Hematopoietic multipotent progenitor cell treated with erythropoietin and hydrocortisone succinate and interleukin-3 and kit ligand, for 17 days (in vitro differentiated cells): ENCODE measurements at regions not wholly inside any gene's neighbourhood (a gene's known extent, or its start where the extent isn't known, plus 50 kb on each side); places are given as distances from the start of the nearest gene placed in this dataset.
"Not testable (repeated sequence)": the region's sequence is repeated elsewhere in the genome, so short reads cannot be mapped to it uniquely, and the experiment has no call there.

Experiments
- DNase-seq: peaks from one replicate; pipeline ENCODE4 v3.0.0-alpha.2; 2015; ENCODE audit warnings: low spot score

GRCh38 chr19:32038961-32039360 lies 306.4 kb upstream of the ZNF507 start:
- DNase-seq = no peak

GRCh38 chr19:32039440-32039839 lies 306.0 kb upstream of the ZNF507 start:
- no peak for DNase-seq

DNA sequence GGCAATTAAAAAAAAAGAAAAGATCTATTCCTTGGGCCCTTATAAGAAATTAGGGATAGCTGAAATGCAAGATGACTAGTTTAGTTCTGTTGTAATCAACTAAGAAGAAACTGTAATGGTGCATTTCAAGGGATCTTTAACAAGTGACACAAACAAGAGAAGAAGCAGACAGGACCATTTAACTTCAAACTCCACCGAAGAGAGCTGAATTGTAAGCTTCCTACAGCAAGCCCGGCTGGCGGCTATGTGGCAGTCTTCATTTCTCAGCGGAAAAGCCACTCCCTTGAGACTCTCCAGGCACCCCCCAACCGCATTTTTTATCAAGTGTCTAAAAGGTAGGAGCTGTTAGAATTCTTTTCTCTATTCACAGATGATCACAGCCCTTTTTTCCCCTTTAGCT lies 305.2 kb upstream of the ZNF507 start:
- DNase-seq = no peak

- no peak for DNase-seq
Measured at GRCh38 chr19:32041681-32042292, 303.6 kb upstream of the ZNF507 start.

DNA sequence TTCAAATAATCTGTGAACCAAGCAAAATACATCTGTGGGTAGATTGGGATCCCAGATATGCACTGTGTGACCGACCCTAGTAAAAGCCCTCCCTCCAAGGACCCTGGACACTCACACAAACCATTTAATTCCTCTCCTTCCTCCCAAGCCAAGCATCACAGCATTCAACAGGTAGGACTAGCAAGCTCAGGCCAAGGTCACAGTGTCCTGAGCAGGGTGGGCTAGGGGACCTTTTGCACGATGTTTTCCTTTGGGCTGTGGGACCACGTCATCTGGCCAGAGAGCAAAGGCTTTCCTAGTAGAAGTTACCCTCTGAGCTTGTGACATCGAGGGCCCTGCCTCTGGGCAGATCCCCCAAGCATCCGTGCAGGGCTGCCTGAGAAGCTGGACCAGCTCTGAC lies 297.6 kb upstream of the ZNF507 start:
- no peak for DNase-seq

- DNase-seq = no peak
Measured at GRCh38 chr19:32053376-32053775, 292.0 kb upstream of the ZNF507 start.

DNA sequence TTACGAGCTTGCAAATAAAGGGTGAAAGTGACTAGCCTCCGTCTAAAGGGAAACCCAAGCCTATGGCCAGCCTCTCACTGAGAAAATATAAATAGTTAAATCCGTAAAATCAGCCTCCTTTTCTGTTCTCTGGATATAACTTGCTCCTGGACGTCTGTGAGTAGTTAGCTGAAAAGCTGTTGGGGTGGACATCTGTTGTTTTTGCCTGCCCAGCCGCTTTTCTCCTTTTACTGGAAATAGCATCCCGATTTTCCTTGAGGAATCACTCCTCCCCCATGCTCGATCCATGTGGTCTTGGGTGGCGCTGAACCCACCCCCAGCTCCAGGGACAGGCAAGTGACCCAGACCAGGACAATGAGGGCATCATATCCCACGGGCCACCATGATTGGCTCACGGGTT lies 291.5 kb upstream of the ZNF507 start:
- DNase-seq = no peak

DNA sequence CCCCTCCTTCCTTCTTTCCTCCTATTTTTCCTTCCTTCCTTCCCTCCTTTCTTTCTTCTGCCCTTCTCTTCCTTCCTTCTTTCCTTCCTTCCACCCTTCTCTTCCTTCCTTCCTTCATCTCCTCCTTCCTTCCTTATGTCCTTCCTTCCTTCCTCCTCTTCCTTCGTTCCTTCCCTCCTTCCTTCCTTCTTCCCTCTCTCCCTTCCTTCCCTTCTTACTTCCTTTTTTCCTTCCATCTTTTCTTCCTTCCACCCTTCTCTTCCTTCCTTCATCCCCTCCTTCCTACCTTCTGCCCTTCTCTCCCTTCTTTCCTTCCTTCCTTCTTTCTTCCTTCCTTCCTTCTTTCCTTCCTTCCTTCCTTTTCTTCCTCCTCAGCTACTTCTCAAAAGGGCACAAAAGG lies 287.3 kb upstream of the ZNF507 start:
- DNase-seq = no peak

DNA sequence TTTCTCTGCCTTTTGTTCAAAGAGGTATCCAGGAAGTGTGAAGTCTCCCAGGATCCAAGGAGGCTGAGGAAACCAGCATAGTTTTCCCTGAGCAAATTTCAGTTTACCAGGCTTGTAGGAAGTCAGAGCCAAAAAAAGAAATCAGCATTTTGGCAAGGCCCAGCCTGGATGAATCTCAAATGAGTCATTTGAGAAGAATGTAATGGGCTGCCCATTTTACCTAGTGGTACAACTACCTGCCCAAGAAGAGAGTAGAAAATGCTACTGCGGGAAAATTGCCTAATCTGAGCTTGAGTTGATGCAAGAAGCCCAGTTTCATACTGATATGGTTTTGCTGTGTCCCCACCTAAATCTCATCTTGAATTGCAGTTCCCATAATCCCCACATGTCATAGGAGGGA lies 284.1 kb upstream of the ZNF507 start:
- DNase-seq = no peak

DNA sequence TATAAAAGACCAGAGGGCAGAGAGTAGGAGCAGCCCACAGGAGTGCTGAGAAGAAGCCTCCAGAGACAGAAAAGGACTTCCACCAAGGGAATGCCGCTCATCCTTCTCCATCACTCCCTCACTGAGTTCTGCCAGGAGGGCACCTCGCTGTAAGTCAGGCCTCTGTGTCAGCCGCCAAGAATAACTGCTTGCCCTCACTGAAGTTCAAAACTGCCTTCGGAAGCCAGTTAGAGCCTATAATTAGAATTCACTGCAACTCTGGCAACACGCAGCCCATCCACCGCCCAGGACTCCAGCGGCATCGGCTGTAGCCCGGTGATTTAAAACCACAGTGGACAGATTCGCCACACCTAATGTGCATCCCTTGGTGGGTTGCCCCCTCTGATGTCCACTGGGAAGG lies 281.8 kb upstream of the ZNF507 start:
- DNase-seq = no peak

DNA sequence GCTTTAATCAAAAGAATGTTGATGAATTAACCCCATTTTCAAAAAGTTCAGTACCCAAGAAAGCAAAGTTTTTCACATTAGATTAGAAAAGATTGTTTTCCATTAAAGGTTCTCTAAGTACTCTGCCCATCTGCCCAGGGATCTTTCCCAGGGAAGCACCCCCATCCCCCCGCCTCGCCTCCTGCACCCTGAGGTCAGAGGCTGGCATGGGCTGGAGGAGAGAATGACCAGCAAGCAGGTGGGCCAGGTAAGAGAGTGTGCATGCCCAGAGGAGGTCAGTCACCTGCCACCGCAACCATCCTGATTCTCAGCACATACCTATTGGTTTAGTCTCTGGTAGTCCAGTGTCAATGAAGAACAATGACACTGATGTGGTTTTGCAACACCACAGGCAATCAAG lies 279.4 kb upstream of the ZNF507 start:
- no peak for DNase-seq

GRCh38 chr19:32067685-32068084 lies 277.7 kb upstream of the ZNF507 start:
- no peak for DNase-seq

- no peak for DNase-seq
Measured at GRCh38 chr19:32068793-32069192, 276.6 kb upstream of the ZNF507 start.

DNA sequence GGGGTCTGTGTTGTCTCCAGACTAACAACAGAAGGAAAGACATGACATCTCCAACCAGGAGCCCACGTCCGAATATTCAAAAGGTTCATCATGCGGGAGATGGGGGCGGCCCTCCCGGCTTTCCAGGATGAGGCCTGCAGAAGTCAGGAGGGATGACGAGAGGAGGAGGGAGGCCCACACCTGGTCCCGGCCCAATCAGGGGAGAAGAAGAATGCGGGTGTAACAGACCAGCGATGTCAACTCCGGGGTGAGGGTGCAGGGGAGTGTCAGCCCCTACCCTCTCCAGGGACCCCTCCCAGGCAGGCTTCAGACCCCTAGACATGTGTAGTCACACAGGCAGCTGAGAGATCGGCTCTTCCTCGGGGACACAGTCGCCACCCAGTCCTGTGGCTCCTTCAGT lies 275.3 kb upstream of the ZNF507 start:
- no peak for DNase-seq

DNA sequence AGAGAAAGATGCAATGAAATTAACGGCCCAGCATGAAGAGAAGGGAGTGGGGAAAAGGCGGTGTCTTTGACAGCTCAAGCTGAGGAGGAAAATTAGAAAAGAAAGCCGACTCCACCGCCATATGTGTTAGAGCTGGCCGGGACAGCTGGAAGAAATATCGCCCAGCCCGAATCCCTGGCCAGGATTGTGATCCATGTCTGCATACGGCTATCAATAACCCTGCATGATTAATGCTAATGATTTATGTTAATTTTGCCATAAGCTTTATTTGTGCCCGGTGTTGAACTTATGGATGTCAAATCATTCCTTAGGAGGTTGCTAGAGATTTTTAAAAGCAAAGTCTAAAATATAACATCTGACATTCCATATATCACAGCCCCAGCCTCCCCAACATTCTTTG lies 263.4 kb upstream of the ZNF507 start:
- DNase-seq = no peak

GRCh38 chr19:32084756-32085363 lies 260.6 kb upstream of the ZNF507 start:
- DNase-seq = not testable (repeated sequence)

DNA sequence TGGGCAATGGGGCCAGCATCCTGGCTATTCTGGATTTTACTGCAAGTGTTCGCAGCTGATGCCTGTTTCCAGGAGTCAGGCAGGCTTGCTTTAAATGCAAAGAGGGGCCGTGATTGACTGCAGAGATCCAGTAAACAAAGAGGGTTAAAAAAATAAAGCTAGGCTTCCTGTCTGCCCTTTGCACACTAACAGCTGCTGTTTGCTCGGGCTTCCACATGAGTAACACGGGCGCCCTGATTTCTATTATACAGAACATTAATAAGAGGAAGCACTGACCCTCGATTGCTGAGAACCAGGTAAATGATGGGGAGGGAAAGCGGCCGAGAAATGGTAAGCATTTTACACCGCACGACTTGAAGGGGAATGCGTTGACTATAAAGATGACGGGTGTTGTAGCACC lies 254.2 kb upstream of the ZNF507 start:
- no peak for DNase-seq

- no peak for DNase-seq
Measured at GRCh38 chr19:32097011-32097410, 248.4 kb upstream of the ZNF507 start.

DNA sequence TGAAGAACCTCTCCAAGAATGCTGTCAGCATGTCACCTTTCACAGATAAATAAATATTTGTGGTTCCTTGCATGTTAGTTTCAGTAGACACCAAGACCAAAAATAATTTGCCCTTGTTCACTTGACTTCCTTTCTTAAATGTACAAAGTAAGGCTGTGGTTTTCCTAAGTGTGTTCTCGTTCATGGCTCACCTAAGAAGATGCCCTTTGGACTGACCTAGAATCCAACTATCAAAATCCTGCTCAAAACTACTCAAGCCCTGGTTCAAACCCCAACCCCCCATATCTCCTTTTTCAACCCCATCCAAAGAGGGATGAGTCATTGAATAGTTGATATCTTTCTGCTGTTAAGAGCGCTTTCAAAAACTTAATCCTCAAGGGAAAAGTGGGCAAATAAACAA lies 247.8 kb upstream of the ZNF507 start:
- DNase-seq = no peak

GRCh38 chr19:32098968-32099367 lies 246.4 kb upstream of the ZNF507 start:
- no peak for DNase-seq

GRCh38 chr19:32101206-32101605 lies 244.2 kb upstream of the ZNF507 start:
- DNase-seq = no peak

- DNase-seq = no peak
Measured at GRCh38 chr19:32103541-32103940, 241.9 kb upstream of the ZNF507 start.

- DNase-seq = no peak
Measured at GRCh38 chr19:32104153-32104849, 241.1 kb upstream of the ZNF507 start.

DNA sequence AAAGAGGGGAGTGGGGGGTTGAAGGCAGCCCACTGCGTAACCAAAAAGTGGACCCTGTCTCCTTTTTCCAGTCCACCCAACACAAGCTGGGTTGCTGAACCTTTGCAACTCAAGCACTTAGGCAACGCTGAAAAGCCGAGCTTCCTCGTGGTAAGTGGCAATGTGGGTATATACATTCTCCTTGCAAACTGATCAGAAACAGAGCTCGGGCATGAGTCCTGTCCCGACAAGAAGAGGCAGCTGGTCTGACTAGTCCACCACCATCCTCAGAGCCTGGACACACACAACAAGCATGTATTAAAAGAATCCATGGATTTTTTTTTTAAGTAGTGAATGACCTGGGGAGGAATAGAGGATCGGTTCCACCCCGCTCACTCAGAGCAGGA lies 240.6 kb upstream of the ZNF507 start:
- no peak for DNase-seq
